ENCODE measurements at regions not wholly inside any gene's neighbourhood (a gene's known extent, or its start where the extent isn't known, plus 50 kb on each side); places are given as distances from the start of the nearest gene placed in this dataset.

GRCh38 chr20:17012546-17013226 is 214.2 kb upstream of the PCSK2 start:
- H3K9me3 ChIP-seq (ENCODE audit: insufficient read depth, low read length) = no peaks in the 10 kb centered on the region; the same call in 1 of the 2 replicates
- no peak for TF ChIP-seq SUZ12 (IDR thresholded peaks at IDR 0.05; ENCODE audit: extremely low read depth, insufficient read depth, insufficient read length)
- no peak for TF ChIP-seq YY1 (IDR thresholded peaks at IDR 0.05; ENCODE audit: insufficient read depth, insufficient read length)
- no peak for TF ChIP-seq ZNF274 (IDR thresholded peaks at IDR 0.05; ENCODE audit: low read depth, low read length)
- no peak overlapping the region for H3K4me3 ChIP-seq (ENCODE audit: insufficient read length, low read depth)
- no peak for DNase-seq (ENCODE audit: low read depth, low spot score)
- no peak overlapping the region for H3K9ac ChIP-seq (ENCODE audit: insufficient read length, low read depth)
- no peaks in the 10 kb centered on the region for H3K27me3 ChIP-seq (ENCODE audit: insufficient read depth, insufficient read length)
- no peaks in the 10 kb centered on the region for H3K36me3 ChIP-seq (ENCODE audit: insufficient read depth, insufficient read length, low read length)
- H3K4me1 ChIP-seq (ENCODE audit: insufficient read depth, insufficient read length) = no peaks in the 10 kb centered on the region

DNA sequence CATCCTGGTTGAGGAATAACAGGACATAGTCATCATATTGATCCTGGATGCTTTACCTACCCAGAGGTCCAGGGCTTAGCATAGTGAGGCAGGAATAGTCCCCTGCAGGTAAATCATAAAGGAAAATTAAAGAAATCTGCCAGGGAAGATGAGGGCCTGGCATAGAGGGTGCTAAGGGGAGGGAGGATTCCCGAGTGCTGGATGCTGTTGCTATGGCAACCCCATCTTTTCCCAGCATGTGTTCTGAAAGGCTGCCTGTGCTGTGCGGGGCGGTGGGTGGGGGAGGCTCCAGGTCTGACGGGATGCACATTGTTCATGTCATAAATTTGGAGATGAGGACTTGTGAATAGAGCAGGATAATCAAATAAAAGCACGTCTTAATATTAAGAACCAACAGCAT is 212.6 kb upstream of the PCSK2 start:
- Histone ChIP-seq H3K4me1 (ENCODE audit: insufficient read depth, insufficient read length) (no peaks in the 10 kb centered on the region), H3K4me3 (ENCODE audit: insufficient read length, low read depth) (no peak overlapping the region), H3K36me3 (ENCODE audit: insufficient read depth, insufficient read length, low read length) (no peaks in the 10 kb centered on the region), H3K9ac (ENCODE audit: insufficient read length, low read depth) (no peak overlapping the region), H3K9me3 (ENCODE audit: insufficient read depth, low read length) (no peaks in the 10 kb centered on the region; the same call in 1 of the 2 replicates), H3K27me3 (ENCODE audit: insufficient read depth, insufficient read length) (no peaks in the 10 kb centered on the region)
- TF ChIP-seq SUZ12 (IDR thresholded peaks at IDR 0.05; ENCODE audit: extremely low read depth, insufficient read depth, insufficient read length) = no peak
- TF ChIP-seq ZNF274 (IDR thresholded peaks at IDR 0.05; ENCODE audit: low read depth, low read length) = no peak
- no peak for TF ChIP-seq YY1 (IDR thresholded peaks at IDR 0.05; ENCODE audit: insufficient read depth, insufficient read length)
- DNase-seq (ENCODE audit: low read depth, low spot score) = no peak

GRCh38 chr20:17014756-17015366 is 212.0 kb upstream of the PCSK2 start:
- H3K9ac ChIP-seq (ENCODE audit: insufficient read length, low read depth) = no peak overlapping the region
- H3K9me3 ChIP-seq (ENCODE audit: insufficient read depth, low read length) = no peaks in the 10 kb centered on the region; the same call in 1 of the 2 replicates
- DNase-seq (ENCODE audit: low read depth, low spot score) = no peak
- no peak overlapping the region for H3K4me3 ChIP-seq (ENCODE audit: insufficient read length, low read depth)
- no peaks in the 10 kb centered on the region for H3K4me1 ChIP-seq (ENCODE audit: insufficient read depth, insufficient read length)
- TF ChIP-seq ZNF274 (IDR thresholded peaks at IDR 0.05; ENCODE audit: low read depth, low read length) (no peak), YY1 (IDR thresholded peaks at IDR 0.05; ENCODE audit: insufficient read depth, insufficient read length) (no peak), SUZ12 (IDR thresholded peaks at IDR 0.05; ENCODE audit: extremely low read depth, insufficient read depth, insufficient read length) (no peak)
- H3K27me3 ChIP-seq (ENCODE audit: insufficient read depth, insufficient read length) = no peaks in the 10 kb centered on the region
- no peaks in the 10 kb centered on the region for H3K36me3 ChIP-seq (ENCODE audit: insufficient read depth, insufficient read length, low read length)

GRCh38 chr20:17017232-17017631 is 209.6 kb upstream of the PCSK2 start:
- Histone ChIP-seq H3K27me3 (ENCODE audit: insufficient read depth, insufficient read length) (no peaks in the 10 kb centered on the region), H3K9me3 (ENCODE audit: insufficient read depth, low read length) (no peaks in the 10 kb centered on the region), H3K36me3 (ENCODE audit: insufficient read depth, insufficient read length, low read length) (no peaks in the 10 kb centered on the region), H3K9ac (ENCODE audit: insufficient read length, low read depth) (no peak overlapping the region), H3K4me1 (ENCODE audit: insufficient read depth, insufficient read length) (no peaks in the 10 kb centered on the region), H3K4me3 (ENCODE audit: insufficient read length, low read depth) (no peak overlapping the region)
- TF ChIP-seq ZNF274 (IDR thresholded peaks at IDR 0.05; ENCODE audit: low read depth, low read length) = no peak
- no peak for TF ChIP-seq SUZ12 (IDR thresholded peaks at IDR 0.05; ENCODE audit: extremely low read depth, insufficient read depth, insufficient read length)
- no peak for TF ChIP-seq YY1 (IDR thresholded peaks at IDR 0.05; ENCODE audit: insufficient read depth, insufficient read length)
- DNase-seq (ENCODE audit: low read depth, low spot score) = no peak

GRCh38 chr20:17021481-17021880 is 205.4 kb upstream of the PCSK2 start:
- no peak overlapping the region for H3K4me3 ChIP-seq (ENCODE audit: insufficient read length, low read depth)
- H3K27me3 ChIP-seq (ENCODE audit: insufficient read depth, insufficient read length) = no peaks in the 10 kb centered on the region
- no peak for DNase-seq (ENCODE audit: low read depth, low spot score)
- H3K9ac ChIP-seq (ENCODE audit: insufficient read length, low read depth) = no peak overlapping the region
- TF ChIP-seq ZNF274 (IDR thresholded peaks at IDR 0.05; ENCODE audit: low read depth, low read length) (no peak), YY1 (IDR thresholded peaks at IDR 0.05; ENCODE audit: insufficient read depth, insufficient read length) (no peak), SUZ12 (IDR thresholded peaks at IDR 0.05; ENCODE audit: extremely low read depth, insufficient read depth, insufficient read length) (no peak)
- H3K4me1 ChIP-seq (ENCODE audit: insufficient read depth, insufficient read length) = peaks cover 3% of the 10 kb centered on the region
- no peaks in the 10 kb centered on the region for H3K36me3 ChIP-seq (ENCODE audit: insufficient read depth, insufficient read length, low read length)
- H3K9me3 ChIP-seq (ENCODE audit: insufficient read depth, low read length) = peaks cover 2% of the 10 kb centered on the region; the same call in 1 of the 2 replicates

GRCh38 chr20:17023036-17023435 is 203.8 kb upstream of the PCSK2 start:
- no peaks in the 10 kb centered on the region for H3K36me3 ChIP-seq (ENCODE audit: insufficient read depth, insufficient read length, low read length)
- peaks cover 3% of the 10 kb centered on the region for H3K4me1 ChIP-seq (ENCODE audit: insufficient read depth, insufficient read length)
- H3K4me3 ChIP-seq (ENCODE audit: insufficient read length, low read depth) = no peak overlapping the region
- no peak for DNase-seq (ENCODE audit: low read depth, low spot score)
- peaks cover 11% of the 10 kb centered on the region; the same call in 1 of the 2 replicates for H3K9me3 ChIP-seq (ENCODE audit: insufficient read depth, low read length)
- no peak for TF ChIP-seq ZNF274 (IDR thresholded peaks at IDR 0.05; ENCODE audit: low read depth, low read length)
- TF ChIP-seq SUZ12 (IDR thresholded peaks at IDR 0.05; ENCODE audit: extremely low read depth, insufficient read depth, insufficient read length) = no peak
- no peak for TF ChIP-seq YY1 (IDR thresholded peaks at IDR 0.05; ENCODE audit: insufficient read depth, insufficient read length)
- no peaks in the 10 kb centered on the region for H3K27me3 ChIP-seq (ENCODE audit: insufficient read depth, insufficient read length)
- H3K9ac ChIP-seq (ENCODE audit: insufficient read length, low read depth) = no peak overlapping the region

DNA sequence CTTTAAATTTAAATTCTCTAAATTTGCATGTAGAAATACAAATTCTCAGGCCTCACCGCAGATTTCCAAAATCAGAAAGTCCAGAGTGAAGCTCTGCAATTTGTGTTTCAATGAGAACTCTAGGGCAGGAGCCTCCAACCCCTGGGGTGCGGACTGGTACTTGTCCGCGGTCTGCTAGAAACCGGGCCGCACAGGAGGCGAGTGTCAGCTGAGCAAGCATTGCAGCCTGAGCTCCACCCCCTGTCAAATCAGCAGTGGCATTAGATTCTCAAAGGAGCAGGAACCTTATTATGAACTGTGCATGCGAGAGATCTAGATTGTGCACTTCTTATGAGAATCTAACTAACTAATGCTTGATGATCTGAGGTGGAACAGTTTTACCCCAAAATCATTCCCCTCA is 203.0 kb upstream of the PCSK2 start:
- Histone ChIP-seq H3K4me3 (ENCODE audit: insufficient read length, low read depth) (no peak overlapping the region), H3K27me3 (ENCODE audit: insufficient read depth, insufficient read length) (no peaks in the 10 kb centered on the region), H3K9me3 (ENCODE audit: insufficient read depth, low read length) (peaks cover 19% of the 10 kb centered on the region), H3K36me3 (ENCODE audit: insufficient read depth, insufficient read length, low read length) (no peaks in the 10 kb centered on the region), H3K4me1 (ENCODE audit: insufficient read depth, insufficient read length) (peaks cover 3% of the 10 kb centered on the region), H3K9ac (ENCODE audit: insufficient read length, low read depth) (peak overlapping the region; percentile 13)
- DNase-seq (ENCODE audit: low read depth, low spot score) = peak; percentile 30
- no peak for TF ChIP-seq YY1 (IDR thresholded peaks at IDR 0.05; ENCODE audit: insufficient read depth, insufficient read length)
- no peak for TF ChIP-seq SUZ12 (IDR thresholded peaks at IDR 0.05; ENCODE audit: extremely low read depth, insufficient read depth, insufficient read length)
- no peak for TF ChIP-seq ZNF274 (IDR thresholded peaks at IDR 0.05; ENCODE audit: low read depth, low read length)
